ENCODE measurements at regions not wholly inside any gene's neighbourhood (a gene's known extent, or its start where the extent isn't known, plus 50 kb on each side); places are given as distances from the start of the nearest gene placed in this dataset.

DNA sequence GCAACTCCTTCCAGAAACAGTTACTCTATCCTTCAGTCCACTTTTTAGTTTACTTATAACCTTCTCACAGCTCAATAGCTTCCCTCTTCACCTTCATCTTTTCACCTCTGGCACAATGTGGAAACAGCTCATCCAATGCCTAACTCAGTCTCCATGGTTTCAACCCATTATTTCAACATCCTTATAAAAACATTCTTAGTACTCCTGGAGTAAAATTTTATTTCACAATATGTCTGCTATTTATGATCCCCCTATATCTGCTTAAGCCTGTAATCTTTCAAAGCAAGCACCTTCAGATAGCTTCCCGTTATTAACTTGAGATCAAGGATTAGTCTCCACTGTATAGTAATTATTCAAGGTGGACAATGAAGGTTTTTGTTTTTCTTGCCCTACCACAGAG is 156.3 kb downstream of the GASK1B start:
- no peak overlapping the region for H3K27ac ChIP-seq
- peak; percentile 51 for ATAC-seq

DNA sequence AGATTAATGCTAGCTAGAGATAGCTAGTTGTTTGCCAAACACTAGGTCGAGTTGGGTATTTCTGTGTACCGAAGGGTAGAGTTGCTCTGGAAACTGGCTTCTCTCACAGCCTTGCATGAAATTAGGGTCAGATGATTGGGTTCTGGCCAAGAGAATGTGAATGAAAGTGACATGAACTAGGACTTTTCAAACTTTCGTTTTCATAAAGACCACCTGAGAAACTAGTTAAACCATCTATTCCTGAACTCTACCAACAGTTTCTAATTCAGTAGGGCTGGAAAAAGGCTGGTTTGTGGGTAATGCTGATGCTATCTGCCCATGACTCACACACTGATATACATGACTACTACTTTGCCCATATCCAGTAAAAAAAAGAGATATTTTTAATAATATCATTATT is 157.6 kb downstream of the GASK1B start:
- H3K27me3 ChIP-seq: no peaks in the 10 kb centered on the region
- H3K36me3 ChIP-seq: no peaks in the 10 kb centered on the region
- intact Hi-C loops (cut with DNase I): no loop called here
- ATAC-seq: no peak
- H3K27ac ChIP-seq: no peak overlapping the region
- no peaks in the 10 kb centered on the region for H3K9me3 ChIP-seq
- no peaks in the 10 kb centered on the region for H3K4me1 ChIP-seq
- no peak for TF ChIP-seq CTCF (IDR thresholded peaks at IDR 0.05)
- H3K4me3 ChIP-seq: no peak overlapping the region
- DNase-seq: no peak

More for the DNA sequence above, 156.3 kb downstream of the GASK1B start:
- Histone ChIP-seq H3K36me3 (no peaks in the 10 kb centered on the region), H3K4me3 (no peak overlapping the region), H3K27me3 (no peaks in the 10 kb centered on the region), H3K9me3 (no peaks in the 10 kb centered on the region), H3K4me1 (no peaks in the 10 kb centered on the region)
- no peak for DNase-seq
- intact Hi-C loops (cut with DNase I): no loop called here
- TF ChIP-seq CTCF (IDR thresholded peaks at IDR 0.05): no peak

DNA sequence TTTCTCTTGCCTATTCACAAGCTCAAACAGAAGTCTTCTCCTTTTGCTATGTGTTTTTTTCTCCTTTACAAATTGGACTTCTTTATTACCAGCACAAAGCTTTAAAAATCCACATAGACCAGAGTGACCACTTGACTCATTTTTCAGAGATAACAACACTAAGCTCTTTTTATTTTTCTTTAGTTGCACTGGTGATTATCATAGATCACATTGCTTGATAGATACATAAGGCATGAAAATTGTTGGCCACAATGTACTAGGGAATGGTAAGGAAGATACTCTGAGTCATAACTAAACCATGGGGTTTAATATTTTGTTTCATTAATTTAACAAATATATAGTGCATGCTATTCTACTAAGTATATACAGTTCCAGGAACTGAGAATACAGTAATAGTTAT is 159.0 kb downstream of the GASK1B start:
- H3K27ac ChIP-seq: no peak overlapping the region
- DNase-seq (no peak), ATAC-seq (no peak)
- no peak for TF ChIP-seq CTCF (IDR thresholded peaks at IDR 0.05)
- no peaks in the 10 kb centered on the region for H3K27me3 ChIP-seq
- intact Hi-C loops (cut with DNase I): no loop called here
- H3K4me1 ChIP-seq: no peaks in the 10 kb centered on the region
- H3K36me3 ChIP-seq: no peaks in the 10 kb centered on the region
- H3K4me3 ChIP-seq: no peak overlapping the region
- no peaks in the 10 kb centered on the region for H3K9me3 ChIP-seq

- TF ChIP-seq CTCF (IDR thresholded peaks at IDR 0.05): no peak
- intact Hi-C loops (cut with DNase I): no loop called here
- Histone ChIP-seq H3K9me3 (no peaks in the 10 kb centered on the region), H3K4me3 (no peak overlapping the region), H3K36me3 (no peaks in the 10 kb centered on the region), H3K27me3 (no peaks in the 10 kb centered on the region), H3K4me1 (peaks cover 9% of the 10 kb centered on the region), H3K27ac (no peak overlapping the region)
- ATAC-seq: peak; percentile 40
- DNase-seq: no peak
These were observed 162.5 kb downstream of the GASK1B start for GRCh38 chr4:158010361-158010760.

DNA sequence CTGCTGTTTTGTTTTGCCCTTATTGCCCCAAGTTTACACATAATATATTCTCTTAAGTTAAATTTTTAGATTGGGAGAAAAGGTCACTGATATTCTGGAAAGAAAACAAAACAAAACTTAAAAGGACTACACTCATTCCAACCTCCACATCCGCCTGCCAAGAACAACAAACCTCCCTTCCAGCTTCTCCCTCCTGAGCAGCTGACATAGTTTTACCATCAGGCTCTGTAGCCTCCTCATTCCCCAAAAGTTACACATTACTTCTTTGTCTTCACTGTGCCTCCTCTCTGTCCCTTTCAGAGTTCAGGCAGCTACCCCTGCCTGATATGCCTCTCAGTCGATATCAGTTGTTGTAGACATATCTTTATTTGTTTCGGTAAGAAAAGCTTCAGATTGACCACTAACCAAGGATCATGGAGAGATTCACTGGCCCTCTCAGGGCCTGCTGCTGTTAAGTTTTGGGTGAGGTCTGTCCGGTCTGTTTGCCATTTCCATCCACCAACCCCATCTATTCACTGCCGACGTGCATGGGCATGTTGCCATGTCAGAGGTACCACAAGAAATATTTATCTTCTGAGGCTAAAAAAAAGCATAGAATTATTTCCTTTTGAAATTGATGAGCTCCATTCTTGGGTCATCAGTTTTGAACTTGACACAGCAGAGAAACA is 164.1 kb downstream of the GASK1B start:
- H3K4me3 ChIP-seq: no peak overlapping the region
- H3K36me3 ChIP-seq: no peaks in the 10 kb centered on the region
- ATAC-seq: no peak
- intact Hi-C loops (cut with DNase I): no loop called here
- H3K4me1 ChIP-seq: peaks cover 9% of the 10 kb centered on the region
- TF ChIP-seq CTCF (IDR thresholded peaks at IDR 0.05): no peak
- H3K9me3 ChIP-seq: no peaks in the 10 kb centered on the region
- no peaks in the 10 kb centered on the region for H3K27me3 ChIP-seq
- no peak for DNase-seq
- H3K27ac ChIP-seq: no peak overlapping the region

- intact Hi-C loops (cut with DNase I): no loop called here
- Histone ChIP-seq H3K4me3 (no peak overlapping the region), H3K27me3 (no peaks in the 10 kb centered on the region), H3K27ac (no peak overlapping the region), H3K36me3 (no peaks in the 10 kb centered on the region), H3K9me3 (no peaks in the 10 kb centered on the region), H3K4me1 (peaks cover 9% of the 10 kb centered on the region)
- no peak for ATAC-seq
- DNase-seq: no peak
- TF ChIP-seq CTCF (IDR thresholded peaks at IDR 0.05): no peak
These were observed 165.3 kb downstream of the GASK1B start for GRCh38 chr4:158007566-158007965.
